ENCODE measurements at regions not wholly inside any gene's neighbourhood (a gene's known extent, or its start where the extent isn't known, plus 50 kb on each side); places are given as distances from the start of the nearest gene placed in this dataset.

- intact Hi-C loops (cut with DNase I) = no loop called here
- Histone ChIP-seq H3K9me3 (no peaks in the 10 kb centered on the region), H3K4me3 (no peak overlapping the region), H3K27me3 (no peaks in the 10 kb centered on the region), H3K4me1 (peaks cover 0 to 10% (median 8%) of the 10 kb centered on the region in 4 donors), H3K27ac (replicated peaks in 1 of 4) (no peak overlapping the region), H3K36me3 (no peaks in the 10 kb centered on the region)
- 83% methylated on average over 3 of the region's 3 CpGs for WGBS
- TF ChIP-seq, protein P1, sequence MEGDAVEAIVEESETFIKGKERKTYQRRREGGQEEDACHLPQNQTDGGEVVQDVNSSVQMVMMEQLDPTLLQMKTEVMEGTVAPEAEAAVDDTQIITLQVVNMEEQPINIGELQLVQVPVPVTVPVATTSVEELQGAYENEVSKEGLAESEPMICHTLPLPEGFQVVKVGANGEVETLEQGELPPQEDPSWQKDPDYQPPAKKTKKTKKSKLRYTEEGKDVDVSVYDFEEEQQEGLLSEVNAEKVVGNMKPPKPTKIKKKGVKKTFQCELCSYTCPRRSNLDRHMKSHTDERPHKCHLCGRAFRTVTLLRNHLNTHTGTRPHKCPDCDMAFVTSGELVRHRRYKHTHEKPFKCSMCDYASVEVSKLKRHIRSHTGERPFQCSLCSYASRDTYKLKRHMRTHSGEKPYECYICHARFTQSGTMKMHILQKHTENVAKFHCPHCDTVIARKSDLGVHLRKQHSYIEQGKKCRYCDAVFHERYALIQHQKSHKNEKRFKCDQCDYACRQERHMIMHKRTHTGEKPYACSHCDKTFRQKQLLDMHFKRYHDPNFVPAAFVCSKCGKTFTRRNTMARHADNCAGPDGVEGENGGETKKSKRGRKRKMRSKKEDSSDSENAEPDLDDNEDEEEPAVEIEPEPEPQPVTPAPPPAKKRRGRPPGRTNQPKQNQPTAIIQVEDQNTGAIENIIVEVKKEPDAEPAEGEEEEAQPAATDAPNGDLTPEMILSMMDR (IDR thresholded peaks at IDR 0.05) = no peak
- no peak for TF ChIP-seq EP300 (IDR thresholded peaks at IDR 0.05)
- no peak for TF ChIP-seq POLR2AphosphoS5 (IDR thresholded peaks at IDR 0.05)
- no peak for TF ChIP-seq POLR2A (IDR thresholded peaks at IDR 0.05; ENCODE audit: low read depth)
- no peak for DNase-seq (ENCODE audit: extremely low spot score)
Observed at GRCh38 chr5:38753141-38753540, 92.7 kb upstream of the OSMR start.

- H3K4me3 ChIP-seq = no peak overlapping the region
- TF ChIP-seq POLR2AphosphoS5 (IDR thresholded peaks at IDR 0.05) (no peak), EP300 (IDR thresholded peaks at IDR 0.05) (no peak), POLR2A (IDR thresholded peaks at IDR 0.05; ENCODE audit: low read depth) (no peak)
- TF ChIP-seq, protein P1 (IDR thresholded peaks at IDR 0.05) = no peak
- H3K27me3 ChIP-seq = no peaks in the 10 kb centered on the region
- no peak overlapping the region for H3K27ac ChIP-seq (replicated peaks in 1 of 4)
- no peaks in the 10 kb centered on the region for H3K36me3 ChIP-seq
- no peaks in the 10 kb centered on the region for H3K9me3 ChIP-seq
- no peak for DNase-seq (ENCODE audit: extremely low spot score)
- peaks cover 2 to 17% (median 14%) of the 10 kb centered on the region in 4 donors for H3K4me1 ChIP-seq
- intact Hi-C loops (cut with DNase I) = no loop called here
- WGBS = 93% methylated on average over 5 of the region's 5 CpGs
Observed at GRCh38 chr5:38753776-38754175, 92.0 kb upstream of the OSMR start.

DNA sequence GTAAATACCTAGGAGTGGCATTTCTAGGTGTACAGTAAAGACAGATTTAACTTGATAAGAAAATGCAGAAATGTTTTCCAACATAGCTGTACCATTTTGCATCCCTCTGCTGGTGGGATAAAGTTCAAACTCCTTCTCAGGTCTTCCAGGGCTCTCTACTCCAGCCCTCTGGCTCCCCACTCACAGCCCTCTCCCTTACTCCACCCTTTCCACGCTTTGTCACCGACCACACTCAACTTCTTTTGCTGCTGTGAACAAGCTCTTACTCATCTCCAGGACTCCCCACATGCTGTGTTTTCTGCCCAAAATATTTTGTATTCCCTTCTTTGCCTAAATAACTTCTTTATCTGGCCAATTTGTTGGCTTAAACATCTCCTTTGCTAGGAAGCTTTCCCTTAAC lies 90.6 kb upstream of the OSMR start:
- Histone ChIP-seq H3K9me3 (no peaks in the 10 kb centered on the region), H3K27me3 (no peaks in the 10 kb centered on the region), H3K27ac (replicated peaks in 1 of 4) (no peak overlapping the region), H3K4me3 (no peak overlapping the region), H3K4me1 (peaks cover 8 to 23% (median 22%) of the 10 kb centered on the region in 4 donors), H3K36me3 (no peaks in the 10 kb centered on the region)
- no peak for DNase-seq (ENCODE audit: extremely low spot score)
- intact Hi-C loops (cut with DNase I) = no loop called here
- no peak for TF ChIP-seq POLR2A (IDR thresholded peaks at IDR 0.05; ENCODE audit: low read depth)
- WGBS = 72% methylated on average over 2 of the region's 2 CpGs

- peaks cover 8 to 23% (median 22%) of the 10 kb centered on the region in 4 donors for H3K4me1 ChIP-seq
- no peaks in the 10 kb centered on the region for H3K9me3 ChIP-seq
- no peaks in the 10 kb centered on the region for H3K36me3 ChIP-seq
- no peak overlapping the region for H3K4me3 ChIP-seq
- WGBS = 100% methylated on average over 3 of the region's 3 CpGs
- no peak for TF ChIP-seq EP300 (IDR thresholded peaks at IDR 0.05)
- no peak for TF ChIP-seq POLR2A (IDR thresholded peaks at IDR 0.05; ENCODE audit: low read depth)
- no peak for TF ChIP-seq POLR2AphosphoS5 (IDR thresholded peaks at IDR 0.05)
- TF ChIP-seq, protein P1 (IDR thresholded peaks at IDR 0.05) = no peak
- H3K27ac ChIP-seq (replicated peaks in 1 of 4) = no peak overlapping the region
- H3K27me3 ChIP-seq = no peaks in the 10 kb centered on the region
- no peak for DNase-seq (ENCODE audit: extremely low spot score)
- intact Hi-C loops (cut with DNase I) = no loop called here
Observed at GRCh38 chr5:38756068-38756467, 89.7 kb upstream of the OSMR start.

DNA sequence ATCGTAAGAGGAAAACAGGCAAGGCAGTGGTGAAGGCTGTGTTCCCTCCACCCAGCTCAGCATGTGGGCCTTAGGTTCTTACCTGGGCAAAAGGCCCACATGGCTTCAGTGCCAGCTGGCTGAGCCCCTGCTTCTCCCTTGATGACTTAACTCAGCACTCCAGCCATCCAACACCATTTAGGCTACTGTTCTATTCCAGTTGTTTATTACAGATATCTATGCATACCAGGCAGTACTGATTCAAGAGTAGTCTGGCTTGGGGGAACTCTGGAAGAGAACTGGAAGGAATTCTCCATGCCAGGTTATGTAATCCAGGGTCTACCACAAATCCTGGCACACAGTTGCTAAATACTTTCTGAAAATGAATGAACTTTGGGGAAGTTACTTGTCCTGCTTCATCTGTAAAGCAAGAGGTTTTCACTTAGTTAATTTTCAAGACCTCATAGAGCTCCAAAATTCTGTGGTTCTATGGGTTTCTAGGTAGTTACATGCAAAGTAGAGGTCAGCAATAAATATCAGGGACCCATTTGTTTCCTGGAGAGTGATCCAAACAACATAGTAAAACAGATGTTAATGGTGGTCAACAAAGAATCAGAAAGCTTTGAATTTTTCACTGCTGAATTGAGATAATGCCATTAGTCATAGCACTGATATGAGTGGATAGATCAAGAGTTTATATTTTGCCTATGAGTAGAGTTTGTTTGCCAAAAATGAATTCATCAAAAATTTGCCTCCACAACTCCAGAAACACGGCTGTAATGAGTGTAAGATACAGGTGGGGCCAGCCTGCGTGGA lies 88.2 kb upstream of the OSMR start:
- intact Hi-C loops (cut with DNase I) = no loop called here
- DNase-seq (ENCODE audit: extremely low spot score) = no peak
- H3K27me3 ChIP-seq = no peaks in the 10 kb centered on the region

More for the DNA sequence above, 88.2 kb upstream of the OSMR start:
- WGBS = 77% methylated on average over 3 of the region's 3 CpGs
- TF ChIP-seq, protein P1 (IDR thresholded peaks at IDR 0.05) = no peak
- no peak for TF ChIP-seq POLR2A (IDR thresholded peaks at IDR 0.05; ENCODE audit: low read depth)
- TF ChIP-seq POLR2AphosphoS5 (IDR thresholded peaks at IDR 0.05) = no peak
- TF ChIP-seq EP300 (IDR thresholded peaks at IDR 0.05) = no peak
- H3K36me3 ChIP-seq = no peaks in the 10 kb centered on the region
- H3K27ac ChIP-seq (replicated peaks in 1 of 4) = no peak overlapping the region
- no peaks in the 10 kb centered on the region for H3K9me3 ChIP-seq
- H3K4me1 ChIP-seq = peaks cover 8 to 23% (median 22%) of the 10 kb centered on the region in 4 donors
- no peak overlapping the region for H3K4me3 ChIP-seq

All from esophagus muscularis mucosa (tissue), 4 donors.